Spleen (tissue), 7 donors: ENCODE measurements at regions not wholly inside any gene's neighbourhood (a gene's known extent, or its start where the extent isn't known, plus 50 kb on each side); places are given as distances from the start of the nearest gene placed in this dataset.

ENCODE experiments used
- POLR2A ChIP-seq, 3 donors: fragments of 450-650 bp; IDR thresholded peaks; one replicate each; pipeline ENCODE4 v1.5.1; 2017; ENCODE audit warnings: antibody characterized with exemption in 3 of 3, mild to moderate bottlenecking in 1 of 3
- POLR2AphosphoS5 ChIP-seq, 3 donors: sonication (generic); formaldehyde crosslinking; IDR thresholded peaks; one replicate each; pipeline ENCODE4 v1.5.1; 2017; ENCODE audit warnings: antibody characterized with exemption in 3 of 3
- TF ChIP-seq, protein P1 (sequence below), 11 experiments: fragments of 200-600 bp in 7 of 11; fragments of 450-650 bp in 4 of 11; sonication (generic) in 4 of 11; IDR thresholded peaks in 8 of 11; conservative IDR thresholded peaks in 3 of 11; 1 replicate in 7 of 11; 2 replicates in 4 of 11; pipeline versions ENCODE4 v1.4.0 to v1.8.0; 2016 to 2021; ENCODE audit warnings: antibody characterized with exemption in 11 of 11, inconsistent platforms in 4 of 11, mild to moderate bottlenecking in 1 of 11
- donor health status: DM: no; HTN: no; CAD: no; lungs with moderate emphysema.
- donor health status: DM: no; HTN: no; CAD: no.
- donor health status: DM: no; HTN: no; CAD: no.

GRCh38 chr7:70937424-70937823 is 194.5 kb upstream of the GALNT17 start:
- TF ChIP-seq, protein P1, sequence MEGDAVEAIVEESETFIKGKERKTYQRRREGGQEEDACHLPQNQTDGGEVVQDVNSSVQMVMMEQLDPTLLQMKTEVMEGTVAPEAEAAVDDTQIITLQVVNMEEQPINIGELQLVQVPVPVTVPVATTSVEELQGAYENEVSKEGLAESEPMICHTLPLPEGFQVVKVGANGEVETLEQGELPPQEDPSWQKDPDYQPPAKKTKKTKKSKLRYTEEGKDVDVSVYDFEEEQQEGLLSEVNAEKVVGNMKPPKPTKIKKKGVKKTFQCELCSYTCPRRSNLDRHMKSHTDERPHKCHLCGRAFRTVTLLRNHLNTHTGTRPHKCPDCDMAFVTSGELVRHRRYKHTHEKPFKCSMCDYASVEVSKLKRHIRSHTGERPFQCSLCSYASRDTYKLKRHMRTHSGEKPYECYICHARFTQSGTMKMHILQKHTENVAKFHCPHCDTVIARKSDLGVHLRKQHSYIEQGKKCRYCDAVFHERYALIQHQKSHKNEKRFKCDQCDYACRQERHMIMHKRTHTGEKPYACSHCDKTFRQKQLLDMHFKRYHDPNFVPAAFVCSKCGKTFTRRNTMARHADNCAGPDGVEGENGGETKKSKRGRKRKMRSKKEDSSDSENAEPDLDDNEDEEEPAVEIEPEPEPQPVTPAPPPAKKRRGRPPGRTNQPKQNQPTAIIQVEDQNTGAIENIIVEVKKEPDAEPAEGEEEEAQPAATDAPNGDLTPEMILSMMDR (IDR thresholded peaks at IDR 0.05 in 8 of 11, conservative IDR thresholded peaks at IDR 0.05 in 3 of 11): no peak
- no peak for TF ChIP-seq POLR2A (IDR thresholded peaks at IDR 0.05)
- TF ChIP-seq POLR2AphosphoS5 (IDR thresholded peaks at IDR 0.05): no peak
